WTC11 (cell line): ENCODE measurements at regions not wholly inside any gene's neighbourhood (a gene's known extent, or its start where the extent isn't known, plus 50 kb on each side); places are given as distances from the start of the nearest gene placed in this dataset.
"Not testable (repeated sequence)": the region's sequence is repeated elsewhere in the genome, so short reads cannot be mapped to it uniquely, and the experiment has no call there.

Experiments used
- ATAC-seq: fragments of 200-7000 bp; cut with Tn5 transposase; 2 replicates; pipeline ENCODE4 v1.10.0; 2021; ENCODE audit warnings: mild to moderate bottlenecking, moderate library complexity
- CTCF ChIA-PET: fragments of 300-600 bp; sonication (Branson Sonifier 250); formaldehyde crosslinking; loops from one replicate; lab custom pipeline; 2021; ENCODE audit warnings: antibody characterized with exemption; lab: Charles Lee
- POLR2A ChIA-PET: fragments of 350-600 bp; sonication (Branson Sonifier 250); formaldehyde crosslinking; loops from one replicate; lab custom pipeline; 2021; ENCODE audit warnings: antibody characterized with exemption; lab: Charles Lee
- DNase-seq: peaks from one replicate; pipeline ENCODE4 v3.0.0; 2021; ENCODE audit warnings: low spot score
- H3K27ac Mint-ChIP-seq: 2 replicates; pipeline ENCODE4 v1.8.0; 2021; ENCODE audit warnings: mixed read lengths
- H3K27me3 Mint-ChIP-seq: 2 replicates; pipeline ENCODE4 v1.8.0; 2021; ENCODE audit warnings: low read depth, mild to moderate bottlenecking, moderate library complexity, mixed read lengths
- H3K36me3 Mint-ChIP-seq: 2 replicates; pipeline ENCODE4 v1.8.0; 2021; ENCODE audit warnings: mixed read lengths
- H3K4me1 Mint-ChIP-seq: 2 replicates; pipeline ENCODE4 v1.8.0; 2022; ENCODE audit warnings: mixed read lengths
- H3K4me3 Mint-ChIP-seq: 2 replicates; pipeline ENCODE4 v1.8.0; 2021; ENCODE audit warnings: mild to moderate bottlenecking, moderate library complexity, mixed read lengths
- H3K9me3 Mint-ChIP-seq: 2 replicates; pipeline ENCODE4 v1.8.0; 2021; ENCODE audit warnings: mixed read lengths

DNA sequence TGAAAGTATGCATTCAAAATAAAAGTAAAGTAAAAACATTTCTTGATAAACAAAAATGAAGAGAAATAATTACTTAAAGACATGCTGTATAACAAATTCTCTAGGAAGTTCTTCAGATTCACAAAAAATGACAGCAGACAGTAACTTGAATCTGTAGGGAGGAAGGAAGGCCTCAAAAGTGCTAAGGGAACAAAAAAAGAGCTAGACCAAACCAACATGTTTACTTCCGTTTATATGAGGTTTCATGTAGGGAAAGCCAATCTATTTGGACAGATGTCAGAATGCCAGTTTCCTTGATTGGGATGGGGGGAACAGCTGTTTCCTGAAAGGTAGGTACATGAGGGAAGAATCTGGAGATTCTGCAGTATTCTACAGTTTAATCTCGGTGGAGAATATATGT, 1244.5 kb downstream of the RPIA start:
- DNase-seq, H3K4me3 Mint-ChIP-seq, ATAC-seq, H3K27ac Mint-ChIP-seq, H3K4me1 Mint-ChIP-seq, POLR2A ChIA-PET, CTCF ChIA-PET, H3K27me3 Mint-ChIP-seq: not testable (repeated sequence)
- Mint-ChIP-seq H3K36me3 (peaks cover 24% of the 10 kb centered on the region), H3K9me3 (peaks cover 28% of the 10 kb centered on the region)

GRCh38 chr2:89936559-89936958, 1245.1 kb downstream of the RPIA start:
- Mint-ChIP-seq H3K9me3 (peaks cover 28% of the 10 kb centered on the region), H3K36me3 (peaks cover 24% of the 10 kb centered on the region)
- ATAC-seq, H3K4me1 Mint-ChIP-seq, H3K27ac Mint-ChIP-seq, H3K27me3 Mint-ChIP-seq, DNase-seq, CTCF ChIA-PET, POLR2A ChIA-PET, H3K4me3 Mint-ChIP-seq: not testable (repeated sequence)

DNA sequence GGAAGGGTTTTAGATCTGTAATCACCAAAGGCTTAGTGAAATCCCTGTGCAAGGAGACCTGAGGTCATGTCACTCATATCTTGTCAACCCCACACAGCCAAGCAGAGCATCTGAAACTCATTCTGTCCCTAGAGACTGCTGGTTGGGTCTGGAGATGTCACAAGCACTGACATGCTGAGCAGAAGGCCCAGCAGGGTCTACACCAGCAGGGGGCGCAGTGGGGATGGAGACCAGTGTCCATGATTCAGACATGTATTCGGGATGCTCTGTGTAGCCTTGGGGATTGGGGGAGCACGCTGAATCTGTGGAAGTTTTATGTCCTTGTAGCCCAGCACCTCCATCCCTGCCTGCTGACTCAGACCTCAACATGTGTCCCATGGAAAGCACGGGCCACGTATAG, 1247.3 kb downstream of the RPIA start:
- H3K4me1 Mint-ChIP-seq, result not testable (repeated sequence)

GRCh38 chr2:89944267-89944666, 1252.8 kb downstream of the RPIA start:
- H3K4me1 Mint-ChIP-seq, CTCF ChIA-PET, POLR2A ChIA-PET, H3K27me3 Mint-ChIP-seq, ATAC-seq, H3K27ac Mint-ChIP-seq, DNase-seq, H3K4me3 Mint-ChIP-seq, H3K36me3 Mint-ChIP-seq, H3K9me3 Mint-ChIP-seq: not testable (repeated sequence)

More for the DNA sequence above, 1247.3 kb downstream of the RPIA start:
- DNase-seq, POLR2A ChIA-PET, H3K27me3 Mint-ChIP-seq, ATAC-seq, H3K27ac Mint-ChIP-seq, H3K4me3 Mint-ChIP-seq, CTCF ChIA-PET: not testable (repeated sequence)
- Mint-ChIP-seq H3K9me3 (peaks cover 24% of the 10 kb centered on the region), H3K36me3 (peaks cover 20% of the 10 kb centered on the region)

DNA sequence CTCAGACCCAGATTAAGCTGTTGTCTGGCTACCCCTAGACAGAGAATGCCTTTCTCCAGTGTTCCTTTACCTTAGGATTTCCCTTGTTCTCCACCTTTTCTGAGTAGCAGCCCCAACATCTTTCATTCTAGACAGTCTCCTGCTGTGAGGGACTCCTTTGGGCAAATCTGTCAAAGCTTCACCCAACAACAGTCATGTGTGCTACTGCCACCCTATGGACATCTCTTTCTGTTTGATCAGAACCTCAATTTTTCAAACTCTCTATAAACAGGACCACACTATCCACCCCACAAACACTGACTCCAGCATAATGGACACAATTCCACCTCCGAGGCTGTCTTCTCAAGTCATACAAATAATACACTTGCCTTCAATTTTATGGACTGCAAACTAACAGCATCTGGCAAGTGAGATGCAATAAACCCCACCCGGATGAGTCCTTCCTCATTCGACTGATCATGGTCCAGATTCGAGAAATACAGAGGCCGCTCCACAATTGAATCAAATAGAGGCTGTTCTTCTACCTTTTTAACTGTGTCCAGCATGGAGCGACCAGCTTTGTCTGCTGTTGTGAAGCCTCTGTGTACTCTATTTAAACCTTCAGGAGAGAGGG, 1253.6 kb downstream of the RPIA start:
- CTCF ChIA-PET, POLR2A ChIA-PET, H3K27me3 Mint-ChIP-seq, DNase-seq, ATAC-seq, H3K9me3 Mint-ChIP-seq, H3K27ac Mint-ChIP-seq, H3K36me3 Mint-ChIP-seq, H3K4me3 Mint-ChIP-seq, H3K4me1 Mint-ChIP-seq: not testable (repeated sequence)

DNA sequence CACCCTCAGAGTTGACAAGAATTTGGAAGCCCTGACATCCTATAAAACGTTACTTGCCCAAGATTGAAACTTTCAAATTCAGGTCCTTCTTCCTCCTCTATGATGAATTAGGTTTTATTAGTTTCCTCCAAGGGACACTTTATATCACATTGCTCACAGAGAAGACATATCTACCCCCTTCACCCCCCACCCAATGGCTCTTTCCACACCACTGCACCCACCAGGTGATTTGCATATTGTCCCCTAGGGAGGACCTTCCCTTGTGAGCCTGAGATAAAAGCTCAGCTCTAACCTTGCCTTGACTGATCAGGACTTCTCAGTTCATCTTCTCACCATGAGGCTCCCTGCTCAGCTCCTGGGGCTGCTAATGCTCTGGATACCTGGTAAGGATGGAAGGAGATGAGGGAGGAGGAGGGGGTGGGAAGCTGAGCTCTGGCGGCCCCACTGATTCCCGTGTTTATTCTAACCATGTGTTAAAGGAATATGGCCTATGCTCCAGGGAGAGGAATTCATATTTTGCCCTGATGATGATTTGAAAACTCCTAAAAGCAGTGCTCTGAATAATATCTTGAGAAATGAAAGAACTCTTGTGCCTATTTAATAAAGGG, 1255.8 kb downstream of the RPIA start:
- ATAC-seq, H3K4me1 Mint-ChIP-seq, H3K9me3 Mint-ChIP-seq, H3K36me3 Mint-ChIP-seq, POLR2A ChIA-PET, H3K4me3 Mint-ChIP-seq, CTCF ChIA-PET, DNase-seq, H3K27ac Mint-ChIP-seq, H3K27me3 Mint-ChIP-seq: not testable (repeated sequence)

- H3K36me3 Mint-ChIP-seq, H3K9me3 Mint-ChIP-seq, CTCF ChIA-PET, H3K4me1 Mint-ChIP-seq, POLR2A ChIA-PET, H3K4me3 Mint-ChIP-seq, ATAC-seq, H3K27me3 Mint-ChIP-seq, H3K27ac Mint-ChIP-seq, DNase-seq: not testable (repeated sequence)
Observed at GRCh38 chr2:89948102-89948501, 1256.6 kb downstream of the RPIA start.

- H3K27ac Mint-ChIP-seq, H3K4me3 Mint-ChIP-seq, POLR2A ChIA-PET, H3K4me1 Mint-ChIP-seq, H3K27me3 Mint-ChIP-seq, ATAC-seq, CTCF ChIA-PET, H3K9me3 Mint-ChIP-seq, H3K36me3 Mint-ChIP-seq, DNase-seq: not testable (repeated sequence)
Observed at GRCh38 chr2:89950807-89951206, 1259.3 kb downstream of the RPIA start.

DNA sequence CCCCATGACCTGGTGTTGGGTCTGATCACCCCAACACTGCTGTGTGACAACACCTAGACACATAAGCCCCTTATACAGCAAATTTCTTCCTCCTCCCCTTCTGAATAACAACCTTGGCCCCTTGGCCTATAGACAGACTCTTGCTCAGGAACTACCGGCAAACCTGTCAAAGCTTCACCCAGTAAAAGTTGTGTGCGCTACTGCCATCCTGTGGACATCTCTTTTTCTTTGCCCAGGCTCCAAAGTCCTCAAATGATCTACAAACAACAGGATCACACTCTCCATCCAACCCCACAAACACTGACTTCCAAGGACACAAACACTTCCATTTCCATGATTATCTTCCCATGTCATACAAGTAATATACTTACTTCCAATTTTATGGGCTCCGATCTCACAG, 1265.8 kb downstream of the RPIA start:
- Mint-ChIP-seq H3K9me3 (peaks cover 13% of the 10 kb centered on the region), H3K36me3 (peaks cover 15% of the 10 kb centered on the region)
- H3K4me3 Mint-ChIP-seq, ATAC-seq, DNase-seq, H3K27ac Mint-ChIP-seq, POLR2A ChIA-PET, H3K4me1 Mint-ChIP-seq, CTCF ChIA-PET, H3K27me3 Mint-ChIP-seq: not testable (repeated sequence)

DNA sequence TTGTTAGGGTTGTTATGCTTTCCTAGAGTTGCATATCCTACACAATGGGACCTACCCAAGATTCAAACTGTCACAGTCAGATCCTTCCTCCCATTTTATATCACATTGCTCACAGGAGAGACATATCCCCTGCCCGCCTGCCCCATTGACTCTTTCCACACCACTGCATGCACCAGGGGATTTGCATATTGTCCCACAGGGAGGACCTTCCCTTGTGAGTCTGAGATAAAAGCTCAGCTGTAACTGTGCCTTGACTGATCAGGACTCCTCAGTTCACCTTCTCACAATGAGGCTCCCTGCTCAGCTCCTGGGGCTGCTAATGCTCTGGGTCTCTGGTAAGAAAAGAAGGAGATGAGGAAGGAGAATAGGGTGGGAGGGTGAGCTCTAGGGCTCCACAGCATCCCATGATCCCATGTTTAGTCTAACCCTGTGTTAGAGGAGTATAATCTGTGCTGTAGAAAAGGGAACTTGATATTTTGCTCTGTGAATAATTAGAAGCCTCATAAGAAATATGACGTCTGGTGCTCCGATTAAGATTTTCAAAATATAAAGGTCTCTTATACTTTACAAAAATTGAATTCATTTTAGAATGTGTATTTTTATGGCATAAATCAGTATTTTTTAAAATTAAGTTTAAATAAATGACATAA, 1268.4 kb downstream of the RPIA start:
- CTCF ChIA-PET, ATAC-seq, DNase-seq, POLR2A ChIA-PET, H3K4me1 Mint-ChIP-seq, H3K27me3 Mint-ChIP-seq, H3K27ac Mint-ChIP-seq, H3K4me3 Mint-ChIP-seq: not testable (repeated sequence)
- Mint-ChIP-seq H3K9me3 (peaks cover 12% of the 10 kb centered on the region), H3K36me3 (peaks cover 12% of the 10 kb centered on the region)

- H3K27me3 Mint-ChIP-seq, H3K27ac Mint-ChIP-seq: not testable (repeated sequence)
- H3K36me3 Mint-ChIP-seq, result peaks cover 12% of the 10 kb centered on the region
Observed at GRCh38 chr2:89960570-89960969, 1269.1 kb downstream of the RPIA start.

DNA sequence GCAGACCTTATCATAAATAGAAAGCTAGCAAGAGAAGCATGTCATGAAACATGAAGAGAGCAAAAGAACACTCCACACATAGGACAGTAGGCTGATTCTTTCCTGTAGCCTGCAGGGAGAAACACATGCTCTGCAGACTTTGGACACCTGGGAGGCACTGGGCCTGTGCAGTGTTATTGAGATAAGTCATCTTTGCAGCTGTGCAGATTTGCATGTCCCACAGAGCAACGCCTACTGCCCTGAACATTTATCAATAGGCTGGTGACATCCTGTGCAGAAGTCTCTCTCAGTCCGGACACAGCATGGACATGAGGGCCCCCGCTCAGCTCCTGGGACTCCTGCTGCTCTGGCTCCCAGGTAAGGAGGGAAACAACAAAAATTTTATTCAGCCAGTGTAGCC, 1277.1 kb downstream of the RPIA start:
- ATAC-seq, H3K27ac Mint-ChIP-seq, CTCF ChIA-PET, H3K27me3 Mint-ChIP-seq, H3K4me1 Mint-ChIP-seq, DNase-seq, POLR2A ChIA-PET, H3K4me3 Mint-ChIP-seq: not testable (repeated sequence)
- peaks cover 30% of the 10 kb centered on the region for H3K36me3 Mint-ChIP-seq
- H3K9me3 Mint-ChIP-seq, result peaks cover 40% of the 10 kb centered on the region

More at GRCh38 chr2:89960570-89960969, 1269.1 kb downstream of the RPIA start:
- CTCF ChIA-PET, H3K4me1 Mint-ChIP-seq, POLR2A ChIA-PET, DNase-seq, ATAC-seq, H3K4me3 Mint-ChIP-seq: not testable (repeated sequence)
- H3K9me3 Mint-ChIP-seq, result peaks cover 12% of the 10 kb centered on the region
